OCI-LY7 (cell line): ENCODE measurements at regions not wholly inside any gene's neighbourhood (a gene's known extent, or its start where the extent isn't known, plus 50 kb on each side); places are given as distances from the start of the nearest gene placed in this dataset.

Source experiments
- BruUV-seq: library from RNA; stranded (reverse); fragments of 400-500 nt; replicated peaks from 2 replicates; lab custom pipeline; 2021; lab: Mats Ljungman, UMichigan
- CTCF ChIA-PET: fragments of 300-600 bp; sonication (Branson Sonifier 250); formaldehyde crosslinking; loops from one replicate; lab custom pipeline; 2022; ENCODE audit warnings: antibody characterized with exemption; ENCODE audit not compliant: unreplicated experiment; lab: Charles Lee
- POLR2A ChIA-PET: fragments of 300-600 bp; sonication (Branson Sonifier 250); formaldehyde crosslinking; loops from one replicate; lab custom pipeline; 2022; ENCODE audit warnings: antibody characterized with exemption; lab: Charles Lee
- DNase-seq: peaks from one replicate; pipeline ENCODE4 v3.0.0-alpha.2; 2015; ENCODE audit warnings: low spot score
- H2AFZ ChIP-seq: fragments of 200-600 bp; sonication (generic), shearing (Covaris generic); 2 replicates; pipeline ENCODE4 v1.6.1; 2014; ENCODE audit warnings: mild to moderate bottlenecking, antibody characterized with exemption, low read length, moderate library complexity
- H3K27ac ChIP-seq: fragments of 200-600 bp; sonication (generic); 2 replicates; pipeline ENCODE4 v1.5.1; 2014; ENCODE audit warnings: mixed run types, low read depth, mild to moderate bottlenecking, moderate library complexity, low read length, inconsistent platforms; ENCODE audit not compliant: poor library complexity, severe bottlenecking
- H3K36me3 ChIP-seq: fragments of 200-600 bp; sonication (generic); 2 replicates; pipeline ENCODE4 v1.6.1; 2014; ENCODE audit warnings: mild to moderate bottlenecking, antibody characterized with exemption, low read length, moderate library complexity, mixed read lengths; ENCODE audit not compliant: insufficient read depth
- H3K4me1 ChIP-seq: fragments of 200-600 bp; sonication (generic); 2 replicates; pipeline ENCODE4 v1.5.1; 2014; ENCODE audit warnings: mild to moderate bottlenecking, low read length; ENCODE audit not compliant: insufficient read depth, poor library complexity, severe bottlenecking
- H3K4me2 ChIP-seq: fragments of 200-600 bp; sonication (generic); 2 replicates; pipeline ENCODE4 v1.6.1; 2014; ENCODE audit warnings: mild to moderate bottlenecking, low read length
- H3K4me3 ChIP-seq: fragments of 200-600 bp; sonication (generic); 2 replicates; pipeline ENCODE4 v1.5.1; 2014; ENCODE audit warnings: mild to moderate bottlenecking, low read depth, low read length; ENCODE audit not compliant: poor library complexity, severe bottlenecking
- H3K79me2 ChIP-seq: fragments of 200-600 bp; sonication (generic); 2 replicates; pipeline ENCODE4 v1.6.1; 2016; ENCODE audit warnings: low read depth, mild to moderate bottlenecking, low read length, moderate library complexity, mixed read lengths; ENCODE audit not compliant: insufficient read depth
- H3K9me2 ChIP-seq: fragments of 200-600 bp; sonication (generic); 2 replicates; pipeline ENCODE4 v1.6.1; 2016; ENCODE audit warnings: mild to moderate bottlenecking, low read length, mixed read lengths; ENCODE audit not compliant: insufficient read depth
- H3K9me3 ChIP-seq: fragments of 200-600 bp; sonication (generic); 2 replicates; pipeline ENCODE4 v1.6.1; 2014; ENCODE audit warnings: mild to moderate bottlenecking, mixed run types, low read length, mixed read lengths
- H4K20me1 ChIP-seq: fragments of 200-600 bp; sonication (generic); 2 replicates; pipeline ENCODE4 v1.6.1; 2014; ENCODE audit warnings: mild to moderate bottlenecking, antibody characterized with exemption, low read length, moderate library complexity, mixed read lengths; ENCODE audit not compliant: insufficient read depth
- CTCF ChIP-seq: fragments of 200-600 bp; sonication (generic); conservative IDR thresholded peaks from 2 replicates; pipeline ENCODE4 v1.5.1; 2014; ENCODE audit warnings: mild to moderate bottlenecking, antibody characterized with exemption, low read length, moderate library complexity, mixed read lengths
- EZH2phosphoT487 ChIP-seq: fragments of 200-600 bp; sonication (generic); IDR thresholded peaks from 2 replicates; pipeline ENCODE4 v1.6.1; 2018; ENCODE audit warnings: low read depth, borderline replicate concordance, mild to moderate bottlenecking, mixed run types, antibody characterized with exemption, low read length, moderate library complexity, mixed read lengths
- intact Hi-C: fragments of 100-400 bp; cut with micrococcal nuclease; formaldehyde crosslinking; loops from one replicate; pipeline ENCODE4 v1.10.0; 2022; ENCODE audit not compliant: unreplicated experiment

- POLR2A ChIA-PET = no interaction called here
- DNase-seq = no peak
Observed at GRCh38 chr14:62592877-62593276, 452.4 kb downstream of the KCNH5 start.

GRCh38 chr14:62597143-62597542 is 448.1 kb downstream of the KCNH5 start:
- Histone ChIP-seq H2AFZ (no peak overlapping the region), H4K20me1 (no peaks in the 10 kb centered on the region), H3K9me3 (no peaks in the 10 kb centered on the region), H3K4me3 (no peak overlapping the region), H3K9me2 (no peaks in the 10 kb centered on the region; the same call in 1 of the 2 replicates), H3K27ac (no peak overlapping the region), H3K4me2 (no peak overlapping the region), H3K79me2 (no peaks in the 10 kb centered on the region), H3K36me3 (no peaks in the 10 kb centered on the region), H3K4me1 (no peaks in the 10 kb centered on the region)
- POLR2A ChIA-PET = interaction anchor here (0.6 kb wide), 1 partner anchor 23 kb away, joined by 3 read pairs; no protein-coding TSS in a partner anchor
- no TSS peak for BruUV-seq
- DNase-seq = no peak
- intact Hi-C loops = no loop called here
- TF ChIP-seq CTCF = no peak
- TF ChIP-seq EZH2phosphoT487 = no peak
- CTCF ChIA-PET = no interaction called here

More at GRCh38 chr14:62592877-62593276, 452.4 kb downstream of the KCNH5 start:
- no peak overlapping the region for H2AFZ ChIP-seq
- H3K4me2 ChIP-seq = no peak overlapping the region
- H3K79me2 ChIP-seq = no peaks in the 10 kb centered on the region
- no peaks in the 10 kb centered on the region for H4K20me1 ChIP-seq
- no peaks in the 10 kb centered on the region for H3K36me3 ChIP-seq
- no peaks in the 10 kb centered on the region for H3K9me3 ChIP-seq
- no peak overlapping the region for H3K4me3 ChIP-seq
- intact Hi-C loops = no loop called here
- TF ChIP-seq CTCF = no peak
- no peak for TF ChIP-seq EZH2phosphoT487
- H3K27ac ChIP-seq = no peak overlapping the region
- CTCF ChIA-PET = no interaction called here
- no peaks in the 10 kb centered on the region; the same call in 1 of the 2 replicates for H3K9me2 ChIP-seq
- no peaks in the 10 kb centered on the region for H3K4me1 ChIP-seq
- no TSS peak for BruUV-seq

- TF ChIP-seq EZH2phosphoT487 (no peak), CTCF (no peak)
- BruUV-seq = no TSS peak
Observed at GRCh38 chr14:62599616-62600385, 445.5 kb downstream of the KCNH5 start.

More at GRCh38 chr14:62599616-62600385, 445.5 kb downstream of the KCNH5 start:
- Histone ChIP-seq H4K20me1 (no peaks in the 10 kb centered on the region), H3K4me3 (no peak overlapping the region), H2AFZ (no peak overlapping the region), H3K36me3 (no peaks in the 10 kb centered on the region), H3K27ac (no peak overlapping the region), H3K79me2 (no peaks in the 10 kb centered on the region), H3K9me3 (no peaks in the 10 kb centered on the region), H3K9me2 (no peaks in the 10 kb centered on the region), H3K4me1 (no peaks in the 10 kb centered on the region), H3K4me2 (no peak overlapping the region)
- intact Hi-C loops = no loop called here
- CTCF ChIA-PET = no interaction called here
- DNase-seq = no peak
- POLR2A ChIA-PET = no interaction called here
